Neural cell (in vitro differentiated cells): ENCODE measurements at regions not wholly inside any gene's neighbourhood (a gene's known extent, or its start where the extent isn't known, plus 50 kb on each side); places are given as distances from the start of the nearest gene placed in this dataset.

Experiments used
- H2AFZ ChIP-seq: fragments of 200-600, 300-800 bp; sonication (generic), shearing (Covaris generic); 2 replicates; pipeline ENCODE4 v1.6.0; 2014; ENCODE audit warnings: low read depth, mild to moderate bottlenecking, antibody characterized with exemption, low read length, moderate library complexity
- H3F3A ChIP-seq: fragments of 200-600 bp; shearing (Covaris generic); 2 replicates; pipeline ENCODE4 v1.6.1; 2016; ENCODE audit warnings: mild to moderate bottlenecking, moderate library complexity, mixed read lengths, antibody characterized with exemption, low read length; ENCODE audit not compliant: insufficient read depth, poor library complexity, severe bottlenecking
- H3K27ac ChIP-seq: fragments of 200-600, 300-800 bp; sonication (generic), shearing (Covaris generic); 2 replicates; pipeline ENCODE4 v1.5.1; 2014; ENCODE audit warnings: mild to moderate bottlenecking, low read length, moderate library complexity
- H3K27me3 ChIP-seq: fragments of 300-800, 200-600 bp; sonication (generic), shearing (Covaris generic); 2 replicates; pipeline ENCODE4 v1.6.0; 2014; ENCODE audit warnings: mild to moderate bottlenecking, low read depth, low read length, moderate library complexity; ENCODE audit not compliant: insufficient read depth
- H3K36me3 ChIP-seq: fragments of 300-800, 200-600 bp; sonication (generic), shearing (Covaris generic); 2 replicates; pipeline ENCODE4 v1.5.1; 2014; ENCODE audit warnings: mild to moderate bottlenecking, antibody characterized with exemption, low read length, moderate library complexity; ENCODE audit not compliant: insufficient read depth
- H3K4me2 ChIP-seq: fragments of 300-800, 200-600 bp; sonication (generic), shearing (Covaris generic); 2 replicates; pipeline ENCODE4 v1.6.0; 2014; ENCODE audit warnings: mild to moderate bottlenecking, low read length
- H3K4me3 ChIP-seq: fragments of 300-800, 200-600 bp; sonication (generic), shearing (Covaris generic); 2 replicates; pipeline ENCODE4 v1.5.1; 2014; ENCODE audit warnings: mild to moderate bottlenecking, low read length, moderate library complexity
- H3K79me2 ChIP-seq: fragments of 200-600 bp; shearing (Covaris generic); replicated peaks from 2 replicates; pipeline ENCODE4 v1.6.0; 2014; ENCODE audit warnings: mild to moderate bottlenecking, low read length, moderate library complexity; ENCODE audit not compliant: insufficient read depth
- H3K9ac ChIP-seq: fragments of 300-800, 200-600 bp; sonication (generic), shearing (Covaris generic); 2 replicates; pipeline ENCODE4 v1.6.1; 2016; ENCODE audit warnings: mild to moderate bottlenecking, low read length, mixed read lengths
- H3K9me2 ChIP-seq: fragments of 200-600 bp; shearing (Covaris generic); 2 replicates; pipeline ENCODE4 v1.6.1; 2016; ENCODE audit warnings: mild to moderate bottlenecking, low read length, mixed read lengths; ENCODE audit not compliant: insufficient read depth
- H3K9me3 ChIP-seq: fragments of 200-600, 300-800 bp; sonication (generic), shearing (Covaris generic); 2 replicates; pipeline ENCODE4 v1.6.1; 2016; ENCODE audit warnings: mild to moderate bottlenecking, mixed run types, low read length, moderate library complexity, mixed read lengths
- H4K20me1 ChIP-seq: fragments of 200-600 bp; shearing (Covaris generic); 2 replicates; pipeline ENCODE4 v1.6.1; 2016; ENCODE audit warnings: mild to moderate bottlenecking, mixed run types; ENCODE audit not compliant: insufficient read depth
- EP300 ChIP-seq: fragments of 450-650 bp; conservative IDR thresholded peaks from 2 replicates; pipeline ENCODE4 v1.6.1; 2014; ENCODE audit warnings: antibody characterized with exemption, mild to moderate bottlenecking, moderate library complexity; ENCODE audit not compliant: poor library complexity, severe bottlenecking
- EZH2 ChIP-seq: fragments of 200-600, 300-800 bp; shearing (Covaris generic), sonication (generic); IDR thresholded peaks from 2 replicates; pipeline ENCODE4 v1.6.1; 2014; ENCODE audit warnings: antibody characterized with exemption, low read length, borderline replicate concordance, mild to moderate bottlenecking; ENCODE audit not compliant: insufficient read depth, poor library complexity, severe bottlenecking
- MXI1 ChIP-seq: fragments of 450-650 bp; conservative IDR thresholded peaks from 2 replicates; pipeline ENCODE4 v1.6.1; 2014; ENCODE audit warnings: antibody characterized with exemption, mild to moderate bottlenecking; ENCODE audit not compliant: poor library complexity, severe bottlenecking
- POLR2AphosphoS5 ChIP-seq: IDR thresholded peaks from 2 replicates; pipeline ENCODE4 v1.6.1; 2012
- RAD21 ChIP-seq: fragments of 450-650 bp; conservative IDR thresholded peaks from 2 replicates; pipeline ENCODE4 v1.6.1; 2014; ENCODE audit warnings: antibody characterized with exemption, mild to moderate bottlenecking, moderate library complexity
- SMC3 ChIP-seq: fragments of 450-650 bp; conservative IDR thresholded peaks from 2 replicates; pipeline ENCODE4 v1.6.1; 2014; ENCODE audit warnings: antibody characterized with exemption, mild to moderate bottlenecking, moderate library complexity; ENCODE audit not compliant: poor library complexity
- TAF1 ChIP-seq: IDR thresholded peaks from 2 replicates; pipeline ENCODE4 v1.6.1; 2012; ENCODE audit warnings: low read depth
- TF ChIP-seq, protein P1 (sequence below): IDR thresholded peaks from 2 replicates; pipeline ENCODE4 v1.6.1; 2012; ENCODE audit warnings: borderline replicate concordance
- TF ChIP-seq, protein P2 (sequence below): fragments of 450-650 bp; IDR thresholded peaks from 2 replicates; pipeline ENCODE4 v1.5.1; 2014; ENCODE audit warnings: antibody characterized with exemption, mild to moderate bottlenecking, moderate library complexity; ENCODE audit not compliant: poor library complexity, severe bottlenecking

DNA sequence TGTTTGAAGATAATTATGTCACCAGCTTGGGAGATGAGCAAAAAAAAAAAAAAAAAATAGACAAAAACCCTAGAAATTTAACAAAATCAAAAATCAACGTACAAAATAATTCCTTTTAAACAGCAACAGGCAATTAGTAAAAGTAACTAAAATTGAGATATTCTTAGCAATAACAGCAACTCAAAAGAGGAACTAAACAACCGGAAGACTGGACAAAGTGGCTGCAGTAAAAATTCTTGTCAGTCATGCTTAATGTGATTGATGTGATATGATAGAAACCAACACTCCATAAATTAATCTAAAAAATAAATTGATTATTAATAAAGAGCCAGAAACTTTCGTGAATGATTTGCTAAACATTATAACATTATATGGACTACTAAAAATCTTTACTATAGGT lies 1534.6 kb upstream of the AGA start:
- no peaks in the 10 kb centered on the region for H3K27me3 ChIP-seq

DNA sequence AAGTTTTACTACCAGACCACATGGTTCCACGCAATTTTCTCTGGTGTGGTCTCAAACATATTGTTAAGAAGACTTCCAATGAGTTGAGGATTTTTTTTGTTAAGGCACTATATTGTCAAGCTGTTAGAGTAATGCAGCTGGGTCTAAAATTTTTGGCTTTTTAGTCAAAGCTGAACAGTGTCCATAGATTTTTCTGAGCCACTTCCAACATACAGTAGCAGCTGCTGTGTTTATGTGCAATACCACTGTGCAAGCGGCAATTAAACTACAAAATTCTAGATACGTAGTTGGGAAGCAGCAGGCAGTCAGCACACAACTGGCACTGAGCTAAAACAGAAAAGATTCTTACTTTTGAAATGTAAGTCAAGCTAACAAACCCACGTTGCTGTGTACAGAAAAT lies 1551.1 kb upstream of the AGA start:
- Histone ChIP-seq H3K27ac (no peak overlapping the region), H3K9me2 (no peaks in the 10 kb centered on the region), H3K9ac (no peak overlapping the region), H3K36me3 (no peaks in the 10 kb centered on the region), H3K9me3 (no peaks in the 10 kb centered on the region), H4K20me1 (no peaks in the 10 kb centered on the region), H3K27me3 (no peaks in the 10 kb centered on the region), H3K79me2 (no peaks in the 10 kb centered on the region), H3K4me3 (no peak overlapping the region), H3F3A (no peaks in the 10 kb centered on the region), H3K4me2 (no peak overlapping the region), H2AFZ (no peak overlapping the region)
- TF ChIP-seq RAD21 (no peak), POLR2AphosphoS5 (no peak), TAF1 (no peak), SMC3 (no peak), MXI1 (no peak), EZH2 (no peak), EP300 (no peak)
- TF ChIP-seq, protein P1, sequence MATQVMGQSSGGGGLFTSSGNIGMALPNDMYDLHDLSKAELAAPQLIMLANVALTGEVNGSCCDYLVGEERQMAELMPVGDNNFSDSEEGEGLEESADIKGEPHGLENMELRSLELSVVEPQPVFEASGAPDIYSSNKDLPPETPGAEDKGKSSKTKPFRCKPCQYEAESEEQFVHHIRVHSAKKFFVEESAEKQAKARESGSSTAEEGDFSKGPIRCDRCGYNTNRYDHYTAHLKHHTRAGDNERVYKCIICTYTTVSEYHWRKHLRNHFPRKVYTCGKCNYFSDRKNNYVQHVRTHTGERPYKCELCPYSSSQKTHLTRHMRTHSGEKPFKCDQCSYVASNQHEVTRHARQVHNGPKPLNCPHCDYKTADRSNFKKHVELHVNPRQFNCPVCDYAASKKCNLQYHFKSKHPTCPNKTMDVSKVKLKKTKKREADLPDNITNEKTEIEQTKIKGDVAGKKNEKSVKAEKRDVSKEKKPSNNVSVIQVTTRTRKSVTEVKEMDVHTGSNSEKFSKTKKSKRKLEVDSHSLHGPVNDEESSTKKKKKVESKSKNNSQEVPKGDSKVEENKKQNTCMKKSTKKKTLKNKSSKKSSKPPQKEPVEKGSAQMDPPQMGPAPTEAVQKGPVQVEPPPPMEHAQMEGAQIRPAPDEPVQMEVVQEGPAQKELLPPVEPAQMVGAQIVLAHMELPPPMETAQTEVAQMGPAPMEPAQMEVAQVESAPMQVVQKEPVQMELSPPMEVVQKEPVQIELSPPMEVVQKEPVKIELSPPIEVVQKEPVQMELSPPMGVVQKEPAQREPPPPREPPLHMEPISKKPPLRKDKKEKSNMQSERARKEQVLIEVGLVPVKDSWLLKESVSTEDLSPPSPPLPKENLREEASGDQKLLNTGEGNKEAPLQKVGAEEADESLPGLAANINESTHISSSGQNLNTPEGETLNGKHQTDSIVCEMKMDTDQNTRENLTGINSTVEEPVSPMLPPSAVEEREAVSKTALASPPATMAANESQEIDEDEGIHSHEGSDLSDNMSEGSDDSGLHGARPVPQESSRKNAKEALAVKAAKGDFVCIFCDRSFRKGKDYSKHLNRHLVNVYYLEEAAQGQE = no peak
- TF ChIP-seq, protein P2, sequence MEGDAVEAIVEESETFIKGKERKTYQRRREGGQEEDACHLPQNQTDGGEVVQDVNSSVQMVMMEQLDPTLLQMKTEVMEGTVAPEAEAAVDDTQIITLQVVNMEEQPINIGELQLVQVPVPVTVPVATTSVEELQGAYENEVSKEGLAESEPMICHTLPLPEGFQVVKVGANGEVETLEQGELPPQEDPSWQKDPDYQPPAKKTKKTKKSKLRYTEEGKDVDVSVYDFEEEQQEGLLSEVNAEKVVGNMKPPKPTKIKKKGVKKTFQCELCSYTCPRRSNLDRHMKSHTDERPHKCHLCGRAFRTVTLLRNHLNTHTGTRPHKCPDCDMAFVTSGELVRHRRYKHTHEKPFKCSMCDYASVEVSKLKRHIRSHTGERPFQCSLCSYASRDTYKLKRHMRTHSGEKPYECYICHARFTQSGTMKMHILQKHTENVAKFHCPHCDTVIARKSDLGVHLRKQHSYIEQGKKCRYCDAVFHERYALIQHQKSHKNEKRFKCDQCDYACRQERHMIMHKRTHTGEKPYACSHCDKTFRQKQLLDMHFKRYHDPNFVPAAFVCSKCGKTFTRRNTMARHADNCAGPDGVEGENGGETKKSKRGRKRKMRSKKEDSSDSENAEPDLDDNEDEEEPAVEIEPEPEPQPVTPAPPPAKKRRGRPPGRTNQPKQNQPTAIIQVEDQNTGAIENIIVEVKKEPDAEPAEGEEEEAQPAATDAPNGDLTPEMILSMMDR = no peak

More for the DNA sequence above, 1534.6 kb upstream of the AGA start:
- no peak overlapping the region for H3K4me3 ChIP-seq
- TF ChIP-seq SMC3 = no peak
- no peak for TF ChIP-seq MXI1
- TF ChIP-seq, protein P1 = no peak
- TF ChIP-seq RAD21 = no peak
- TF ChIP-seq, protein P2 = no peak
- no peak for TF ChIP-seq TAF1
- no peak for TF ChIP-seq EZH2
- TF ChIP-seq POLR2AphosphoS5 = no peak
- no peak for TF ChIP-seq EP300
- no peaks in the 10 kb centered on the region for H3K79me2 ChIP-seq
- no peak overlapping the region for H3K9ac ChIP-seq
- H3K9me3 ChIP-seq = no peaks in the 10 kb centered on the region
- no peak overlapping the region for H3K4me2 ChIP-seq
- no peaks in the 10 kb centered on the region for H4K20me1 ChIP-seq
- H2AFZ ChIP-seq = no peak overlapping the region
- H3K36me3 ChIP-seq = no peaks in the 10 kb centered on the region
- no peaks in the 10 kb centered on the region for H3K9me2 ChIP-seq
- no peaks in the 10 kb centered on the region for H3F3A ChIP-seq
- no peak overlapping the region for H3K27ac ChIP-seq
